Activated T-helper 1 cell treated with anti-CD3 and anti-CD28 coated beads, Interleukin-12 subunit alpha, Interleukin-12 subunit beta, Interleukin-2, Interleukin-4 antibody, amounts not matched to agents 30 ng/mL and 10 ng/mL and 1 ng/mL, durations not matched to agents 14 hours and 24 hours and 36 hours (primary cell): ENCODE measurements at regions not wholly inside any gene's neighbourhood (a gene's known extent, or its start where the extent isn't known, plus 50 kb on each side); places are given as distances from the start of the nearest gene placed in this dataset.

ENCODE experiments used
- DNase-seq: peaks from one replicate; pipeline ENCODE4 v3.0.0; 2021; ENCODE audit warnings: low spot score
- H3K27ac Mint-ChIP-seq: one replicate; pipeline ENCODE4 v1.8.0; 2021; ENCODE audit warnings: mild to moderate bottlenecking, mixed read lengths
- H3K27me3 Mint-ChIP-seq: one replicate; pipeline ENCODE4 v1.8.0; 2022; ENCODE audit warnings: mild to moderate bottlenecking, moderate library complexity, mixed read lengths; ENCODE audit not compliant: insufficient read depth
- H3K36me3 Mint-ChIP-seq: one replicate; pipeline ENCODE4 v1.8.0; 2021; ENCODE audit warnings: low read depth, mixed read lengths
- H3K4me1 Mint-ChIP-seq: one replicate; pipeline ENCODE4 v1.8.0; 2021; ENCODE audit warnings: low read depth, mixed read lengths
- H3K4me3 Mint-ChIP-seq: one replicate; pipeline ENCODE4 v1.8.0; 2021; ENCODE audit warnings: mild to moderate bottlenecking, moderate library complexity, mixed read lengths
- H3K9me3 Mint-ChIP-seq: one replicate; pipeline ENCODE4 v1.8.0; 2021; ENCODE audit warnings: mixed read lengths
- intact Hi-C: fragments of 100-400 bp; cut with micrococcal nuclease; formaldehyde crosslinking; loops from one replicate; pipeline ENCODE4 v1.15.1; 2024

DNA sequence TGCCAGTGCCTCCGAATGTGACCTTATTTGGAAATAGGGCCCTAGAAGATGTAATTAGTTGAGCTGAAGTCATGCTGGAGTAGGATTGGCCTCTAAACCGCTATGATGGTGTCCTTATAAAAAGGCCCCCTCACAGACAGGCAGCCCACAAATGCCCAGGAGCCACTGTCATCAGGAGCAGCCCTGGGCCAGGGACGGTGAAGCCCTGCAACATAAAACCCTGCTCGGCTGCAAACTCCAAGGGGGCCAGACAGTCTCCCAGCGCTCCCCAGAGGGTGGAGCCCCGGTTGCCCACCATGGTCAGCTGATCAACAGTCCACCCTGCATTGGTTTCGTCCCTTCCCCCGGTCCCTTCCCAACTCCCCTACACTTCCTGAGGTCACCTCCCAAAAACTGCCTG is 351.7 kb downstream of the FOXL1 start:
- intact Hi-C loops: no loop called here
- H3K27me3 Mint-ChIP-seq: peaks cover 31% of the 10 kb centered on the region
- H3K4me3 Mint-ChIP-seq: no peak overlapping the region
- H3K27ac Mint-ChIP-seq: no peak overlapping the region
- DNase-seq: no peak
- H3K36me3 Mint-ChIP-seq: no peaks in the 10 kb centered on the region
- no peaks in the 10 kb centered on the region for H3K9me3 Mint-ChIP-seq
- no peaks in the 10 kb centered on the region for H3K4me1 Mint-ChIP-seq

GRCh38 chr16:86930663-86931373 is 352.5 kb downstream of the FOXL1 start:
- Mint-ChIP-seq H3K4me3 (no peak overlapping the region), H3K36me3 (no peaks in the 10 kb centered on the region), H3K4me1 (no peaks in the 10 kb centered on the region), H3K27me3 (peaks cover 32% of the 10 kb centered on the region), H3K27ac (no peak overlapping the region), H3K9me3 (no peaks in the 10 kb centered on the region)
- intact Hi-C loops: no loop called here
- no peak for DNase-seq

GRCh38 chr16:86931410-86931941 is 353.1 kb downstream of the FOXL1 start:
- Mint-ChIP-seq H3K4me3 (no peak overlapping the region), H3K9me3 (no peaks in the 10 kb centered on the region), H3K27ac (no peak overlapping the region), H3K27me3 (peaks cover 27% of the 10 kb centered on the region), H3K4me1 (no peaks in the 10 kb centered on the region), H3K36me3 (no peaks in the 10 kb centered on the region)
- intact Hi-C loops: no loop called here
- no peak for DNase-seq

GRCh38 chr16:86932130-86932982 is 354.0 kb downstream of the FOXL1 start:
- Mint-ChIP-seq H3K4me3 (no peak overlapping the region), H3K9me3 (no peaks in the 10 kb centered on the region), H3K36me3 (no peaks in the 10 kb centered on the region), H3K27me3 (peaks cover 27% of the 10 kb centered on the region), H3K27ac (no peak overlapping the region), H3K4me1 (no peaks in the 10 kb centered on the region)
- intact Hi-C loops: no loop called here
- DNase-seq: no peak

DNA sequence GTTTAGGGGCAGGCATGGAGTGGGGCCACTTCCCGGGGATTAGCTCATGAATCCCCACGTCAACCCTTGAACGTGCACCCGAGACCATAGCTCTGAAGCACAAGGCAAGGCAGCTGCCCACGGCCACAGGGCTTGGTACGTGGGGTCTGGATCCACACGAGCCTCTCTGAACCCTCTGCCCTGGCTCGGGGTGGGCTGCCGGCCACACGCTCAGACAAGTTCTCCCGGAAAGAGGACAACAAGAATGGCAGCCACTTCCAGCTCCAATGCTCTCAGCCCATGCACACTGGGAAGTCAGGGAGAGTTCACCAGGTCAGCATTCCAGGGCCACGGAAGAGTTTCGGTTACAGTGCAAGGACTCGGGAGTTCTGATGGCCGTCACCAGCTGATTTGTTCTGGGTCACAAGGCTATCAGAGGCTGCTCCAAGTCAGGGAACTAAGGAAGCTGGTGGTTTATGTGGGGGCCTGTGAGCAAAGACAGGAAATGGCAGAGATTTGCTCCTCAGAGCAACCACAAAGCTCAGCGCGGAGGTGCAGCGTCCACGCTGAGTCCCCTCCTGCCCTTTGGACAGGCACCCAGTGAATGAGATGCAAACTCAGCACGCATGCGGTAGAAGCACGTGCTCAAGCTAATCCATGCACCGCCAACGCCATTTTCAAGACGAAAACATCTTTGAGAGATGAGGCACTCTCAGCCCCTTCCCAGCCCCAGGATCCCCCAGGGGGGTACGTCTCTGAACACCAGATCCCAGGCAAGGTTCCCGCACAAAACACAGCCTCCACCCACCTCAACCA is 356.4 kb downstream of the FOXL1 start:
- Mint-ChIP-seq H3K27ac (no peak overlapping the region), H3K9me3 (no peaks in the 10 kb centered on the region), H3K4me1 (no peaks in the 10 kb centered on the region), H3K4me3 (no peak overlapping the region), H3K27me3 (peaks cover 11% of the 10 kb centered on the region), H3K36me3 (no peaks in the 10 kb centered on the region)
- no peak for DNase-seq
- intact Hi-C loops: no loop called here

GRCh38 chr16:86939609-86940008 is 361.3 kb downstream of the FOXL1 start:
- intact Hi-C loops: no loop called here
- H3K9me3 Mint-ChIP-seq: no peaks in the 10 kb centered on the region
- no peaks in the 10 kb centered on the region for H3K4me1 Mint-ChIP-seq
- no peak for DNase-seq
- no peaks in the 10 kb centered on the region for H3K36me3 Mint-ChIP-seq
- H3K4me3 Mint-ChIP-seq: no peak overlapping the region
- no peak overlapping the region for H3K27ac Mint-ChIP-seq
- peaks cover 9% of the 10 kb centered on the region for H3K27me3 Mint-ChIP-seq

- DNase-seq: no peak
- no peaks in the 10 kb centered on the region for H3K4me1 Mint-ChIP-seq
- H3K27ac Mint-ChIP-seq: no peak overlapping the region
- intact Hi-C loops: no loop called here
- no peaks in the 10 kb centered on the region for H3K27me3 Mint-ChIP-seq
- no peaks in the 10 kb centered on the region for H3K9me3 Mint-ChIP-seq
- H3K4me3 Mint-ChIP-seq: no peak overlapping the region
- no peaks in the 10 kb centered on the region for H3K36me3 Mint-ChIP-seq
Observed at GRCh38 chr16:86941731-86942130, 363.4 kb downstream of the FOXL1 start.

DNA sequence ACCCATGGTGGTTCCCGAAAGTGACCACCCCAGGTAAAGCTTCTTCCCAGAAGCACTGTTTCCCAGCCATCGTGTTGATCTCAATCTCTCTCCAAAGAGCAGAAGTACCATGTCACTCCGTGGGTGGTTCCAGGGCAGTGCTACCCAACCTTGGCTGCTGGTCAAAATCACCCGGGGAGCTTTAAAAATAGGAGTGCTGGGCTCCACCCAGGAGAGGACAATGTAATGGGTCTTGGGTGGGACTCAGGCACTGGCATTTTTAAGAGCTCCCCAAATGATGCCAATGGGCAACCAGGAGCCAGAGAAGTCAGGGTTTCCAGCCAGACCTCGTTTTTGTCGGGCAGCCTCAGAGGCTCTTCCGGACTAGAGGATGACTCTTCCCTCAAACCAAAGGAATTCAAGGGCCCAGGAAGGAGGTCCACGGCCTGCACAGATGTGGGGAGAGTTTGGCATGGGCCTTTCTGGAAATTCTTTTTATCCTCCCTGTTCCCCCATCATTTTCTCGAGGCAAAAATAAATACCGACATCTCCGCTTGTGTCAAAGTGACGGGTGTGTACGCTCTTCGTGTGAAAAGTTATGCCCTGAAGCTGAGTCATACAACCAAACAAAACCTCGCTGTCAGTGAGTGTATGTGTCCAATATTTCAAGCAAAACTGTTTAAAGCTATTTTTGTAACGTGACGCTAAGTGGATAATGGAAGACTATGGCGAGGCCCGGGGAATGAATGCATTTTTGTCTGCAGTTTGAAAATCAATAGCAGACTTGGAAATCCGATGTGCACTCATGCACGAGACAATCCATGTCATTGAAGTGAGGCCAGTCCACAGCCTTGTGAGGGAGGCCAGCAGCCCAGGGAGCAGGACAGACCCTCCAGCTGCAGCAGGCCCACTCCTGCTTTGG is 364.1 kb downstream of the FOXL1 start:
- Mint-ChIP-seq H3K27ac (no peak overlapping the region), H3K4me3 (no peak overlapping the region), H3K9me3 (no peaks in the 10 kb centered on the region), H3K36me3 (no peaks in the 10 kb centered on the region), H3K4me1 (no peaks in the 10 kb centered on the region), H3K27me3 (no peaks in the 10 kb centered on the region)
- DNase-seq: no peak
- intact Hi-C loops: no loop called here

DNA sequence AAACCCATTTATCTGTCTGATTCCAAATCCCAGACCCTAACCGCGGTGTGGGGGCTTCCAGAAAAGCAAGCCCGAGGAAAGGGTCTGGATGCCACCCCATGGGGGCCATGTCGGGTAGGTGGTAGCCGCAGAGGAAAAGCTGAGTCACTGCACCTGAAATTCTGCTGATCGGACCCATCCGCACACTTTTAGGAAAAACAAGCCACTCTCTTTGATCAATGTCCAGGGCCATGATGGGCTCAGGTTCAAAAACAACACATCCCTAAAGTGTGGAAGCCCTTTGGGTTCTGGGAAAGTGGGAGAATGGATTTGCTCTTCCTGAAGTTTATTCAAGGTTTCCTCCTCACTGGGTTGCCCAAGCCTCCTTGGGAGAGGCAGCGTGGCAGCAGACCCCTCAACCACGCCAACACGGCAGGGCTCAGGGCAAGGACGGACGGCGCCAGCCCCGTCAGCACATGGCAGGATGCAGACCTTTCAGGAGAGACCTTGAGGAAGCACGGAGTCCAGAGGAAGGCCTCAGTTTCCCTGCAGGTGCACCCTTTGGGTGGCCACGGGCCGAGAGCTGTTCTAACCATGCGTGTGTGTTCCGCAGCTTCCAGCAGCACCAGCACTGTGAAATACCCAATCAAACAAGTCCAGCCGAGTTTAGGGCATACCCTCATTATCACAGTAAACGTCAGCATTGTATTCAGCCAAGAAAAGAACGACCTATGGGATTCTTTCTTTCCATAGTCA is 367.0 kb downstream of the FOXL1 start:
- no peaks in the 10 kb centered on the region for H3K36me3 Mint-ChIP-seq
- intact Hi-C loops: no loop called here
- no peaks in the 10 kb centered on the region for H3K9me3 Mint-ChIP-seq
- H3K4me1 Mint-ChIP-seq: no peaks in the 10 kb centered on the region
- H3K4me3 Mint-ChIP-seq: no peak overlapping the region
- H3K27me3 Mint-ChIP-seq: no peaks in the 10 kb centered on the region
- H3K27ac Mint-ChIP-seq: no peak overlapping the region
- DNase-seq: no peak

GRCh38 chr16:86946396-86946795 is 368.0 kb downstream of the FOXL1 start:
- Mint-ChIP-seq H3K27ac (no peak overlapping the region), H3K4me1 (no peaks in the 10 kb centered on the region), H3K9me3 (no peaks in the 10 kb centered on the region), H3K27me3 (no peaks in the 10 kb centered on the region), H3K4me3 (no peak overlapping the region), H3K36me3 (no peaks in the 10 kb centered on the region)
- intact Hi-C loops: no loop called here
- DNase-seq: no peak

GRCh38 chr16:86946981-86947380 is 368.6 kb downstream of the FOXL1 start:
- H3K4me3 Mint-ChIP-seq: no peak overlapping the region
- H3K36me3 Mint-ChIP-seq: no peaks in the 10 kb centered on the region
- intact Hi-C loops: no loop called here
- H3K9me3 Mint-ChIP-seq: no peaks in the 10 kb centered on the region
- no peak overlapping the region for H3K27ac Mint-ChIP-seq
- DNase-seq: no peak
- no peaks in the 10 kb centered on the region for H3K27me3 Mint-ChIP-seq
- no peaks in the 10 kb centered on the region for H3K4me1 Mint-ChIP-seq

DNA sequence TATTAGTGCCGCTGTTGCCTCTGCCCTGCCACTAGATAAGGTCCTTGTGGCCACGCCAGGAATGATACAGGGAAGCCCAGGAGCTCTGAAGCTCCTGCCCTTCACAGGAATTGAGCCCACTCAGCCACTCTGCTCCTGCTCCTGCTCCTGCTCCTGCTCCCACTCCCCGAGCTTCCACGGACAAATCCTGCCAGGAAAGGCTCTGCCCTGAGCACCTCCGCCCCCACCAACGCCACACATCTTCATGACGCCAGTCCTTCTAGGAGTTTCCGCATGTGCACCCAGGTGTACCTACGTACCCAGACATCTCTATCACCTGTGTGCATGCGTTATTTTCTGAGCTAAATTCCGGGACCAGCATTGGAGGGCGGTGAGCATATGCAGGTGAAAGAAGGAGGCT is 369.1 kb downstream of the C16orf95 start:
- no peaks in the 10 kb centered on the region for H3K4me1 Mint-ChIP-seq
- intact Hi-C loops: no loop called here

More for the DNA sequence above, 369.1 kb downstream of the C16orf95 start:
- Mint-ChIP-seq H3K27me3 (no peaks in the 10 kb centered on the region), H3K36me3 (no peaks in the 10 kb centered on the region), H3K4me3 (no peak overlapping the region), H3K27ac (no peak overlapping the region), H3K9me3 (no peaks in the 10 kb centered on the region)
- no peak for DNase-seq
